HG02588 (cell line): ENCODE measurements at regions not wholly inside any gene's neighbourhood (a gene's known extent, or its start where the extent isn't known, plus 50 kb on each side); places are given as distances from the start of the nearest gene placed in this dataset.

ENCODE experiments used
- ATAC-seq: cut with Tn5 transposase; IDR thresholded peaks from one replicate; pipeline ENCODE4 v1.9.1; 2021; ENCODE audit warnings: mild to moderate bottlenecking, moderate library complexity; ENCODE audit not compliant: unreplicated experiment

DNA sequence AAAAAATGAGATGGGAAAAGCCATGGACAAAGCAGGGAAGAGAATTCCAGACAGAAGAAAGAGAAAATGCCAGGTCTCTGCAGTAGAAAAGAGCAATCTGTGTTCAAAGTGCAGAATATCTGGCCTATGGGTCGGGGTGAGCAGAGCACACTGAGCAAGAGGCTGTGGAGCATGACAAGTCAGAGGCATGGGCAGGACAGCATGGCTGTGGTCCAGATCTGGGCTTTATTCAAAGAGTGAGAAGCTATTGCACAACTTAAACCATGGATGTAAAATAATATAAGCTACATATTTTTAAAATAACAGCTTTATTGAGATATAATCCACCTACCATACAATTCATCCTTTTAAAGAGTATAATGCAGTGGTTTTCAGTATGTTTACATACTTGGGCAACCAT, 133.1 kb upstream of the SPDL1 start:
- ATAC-seq: no peak

DNA sequence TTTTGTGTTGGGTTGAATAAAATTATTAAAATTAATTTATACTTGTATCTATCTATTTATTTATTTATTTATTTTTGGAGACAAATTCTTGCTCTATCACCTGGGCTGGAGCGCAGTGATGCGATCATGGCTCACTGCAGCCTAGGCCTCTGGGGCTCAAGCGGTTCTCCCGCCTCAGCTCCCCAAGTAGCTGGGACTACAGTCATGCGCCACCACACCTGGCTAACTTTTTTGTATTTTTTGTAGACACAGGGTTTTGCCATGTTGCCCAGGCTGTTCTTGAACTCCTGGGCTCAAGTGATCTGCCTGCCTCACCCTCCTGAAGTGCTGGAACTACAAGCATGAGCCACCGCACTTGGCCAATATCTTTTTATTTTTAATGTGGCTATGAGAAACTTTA, 134.7 kb upstream of the SPDL1 start:
- no peak for ATAC-seq

DNA sequence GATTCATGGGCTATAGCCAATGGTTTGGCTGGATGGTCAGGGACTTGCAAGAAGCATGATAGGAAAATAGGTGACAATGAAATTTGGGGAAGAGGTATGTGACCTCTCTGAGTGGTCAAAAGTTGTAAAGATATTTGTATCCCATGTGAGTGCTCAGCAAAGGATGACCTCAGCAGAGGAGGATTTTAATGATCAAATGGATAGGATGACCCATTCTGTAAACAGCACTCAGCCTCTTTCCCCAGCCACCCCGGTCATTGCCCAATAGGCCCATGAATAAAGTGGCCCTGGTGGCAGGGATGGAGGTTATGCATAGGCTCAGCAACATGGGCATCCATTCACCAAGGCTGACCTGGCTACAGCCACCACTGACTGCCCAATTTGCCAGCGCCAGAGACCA, 138.4 kb upstream of the SPDL1 start:
- ATAC-seq: no peak

DNA sequence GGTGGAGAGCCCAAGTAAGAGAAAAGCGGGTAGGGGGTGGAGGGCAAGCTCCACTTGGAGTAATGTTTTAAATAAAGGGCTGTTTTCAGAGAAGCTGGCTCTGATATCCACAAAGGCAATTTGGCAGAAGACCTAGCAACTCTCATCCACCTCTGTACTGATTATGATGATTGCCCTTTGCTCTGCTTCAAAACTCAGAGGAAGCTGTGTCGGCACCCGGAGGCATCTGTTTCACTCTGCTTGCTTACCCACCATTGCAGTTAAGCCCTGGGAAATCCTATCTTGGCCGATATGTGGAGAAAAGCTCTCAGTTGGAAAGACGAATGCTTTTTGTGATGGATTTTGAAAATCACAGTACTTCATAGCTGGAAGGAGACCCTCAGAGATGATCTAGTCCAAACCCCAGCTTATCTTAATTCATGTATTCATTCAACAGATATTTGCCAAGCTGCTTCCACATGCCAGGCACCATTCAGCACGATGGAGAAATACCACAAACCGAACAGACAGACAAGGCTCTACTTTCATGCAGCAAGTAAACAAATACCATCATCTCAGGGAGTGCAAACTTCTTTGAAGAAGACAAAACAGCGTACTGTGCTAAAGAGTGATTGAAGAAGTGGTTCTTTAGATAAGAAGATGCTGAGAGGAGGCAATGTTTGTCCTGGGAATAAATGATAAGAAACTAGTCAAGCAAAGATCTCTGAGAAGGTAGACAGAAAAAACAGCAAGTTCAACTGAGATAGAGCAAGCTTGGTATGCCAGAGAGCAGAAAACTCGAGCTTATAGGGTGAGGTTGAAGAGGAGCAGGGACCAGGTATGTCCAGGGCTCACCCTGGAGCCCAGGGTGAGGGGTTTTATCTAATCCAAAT, 140.4 kb upstream of the SPDL1 start:
- no peak for ATAC-seq

DNA sequence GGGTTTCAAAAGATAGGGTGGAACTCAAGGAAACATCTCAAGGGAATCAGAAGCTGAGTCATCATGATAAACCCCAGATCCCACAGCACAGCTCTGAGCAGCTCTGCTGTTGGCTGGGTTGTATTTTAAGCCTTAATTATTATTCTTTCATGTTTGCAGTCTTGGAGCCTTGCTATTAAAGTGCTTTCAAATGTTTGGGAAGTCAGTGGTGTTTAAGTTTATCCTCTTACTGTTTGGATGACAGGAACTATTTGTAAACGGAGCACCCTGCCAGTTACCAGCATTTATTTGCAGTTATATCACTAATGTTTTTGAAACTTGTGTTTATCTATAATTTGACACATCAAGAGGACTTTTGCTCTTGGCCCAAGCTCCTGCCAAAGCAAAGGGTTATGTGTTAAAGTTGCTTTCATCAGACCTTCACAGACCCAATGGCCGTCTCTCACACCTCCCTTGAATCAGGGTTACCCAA, 141.1 kb upstream of the SPDL1 start:
- ATAC-seq: no peak

DNA sequence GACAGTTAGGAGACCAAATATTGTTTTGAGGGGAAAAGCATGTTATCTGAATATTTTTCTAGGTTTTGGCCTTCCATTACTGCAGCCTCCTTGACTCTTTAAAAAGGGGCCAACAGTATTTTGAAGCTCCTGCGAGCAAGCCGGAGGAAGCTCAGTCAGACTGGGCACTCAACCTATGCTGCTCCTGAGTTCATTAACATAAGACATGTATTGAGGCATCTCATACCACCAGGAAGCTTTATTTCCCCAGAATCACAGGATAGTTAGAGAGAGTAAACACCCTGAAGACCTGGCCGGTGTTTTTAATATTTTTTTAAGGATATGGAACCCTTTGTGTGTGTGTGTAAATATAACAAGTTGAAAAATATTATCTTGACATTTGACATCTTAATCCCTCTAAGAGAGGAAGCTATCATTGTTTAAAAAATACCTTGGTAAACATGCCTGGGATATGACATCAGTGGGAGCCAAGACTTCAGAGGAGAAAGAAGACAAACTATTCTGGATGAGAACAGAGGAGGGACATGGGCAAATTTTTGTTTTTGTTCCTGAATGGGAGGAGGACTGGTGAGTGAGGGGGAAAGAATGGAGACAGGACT, 139.3 kb upstream of the SLIT3 start:
- no peak for ATAC-seq

DNA sequence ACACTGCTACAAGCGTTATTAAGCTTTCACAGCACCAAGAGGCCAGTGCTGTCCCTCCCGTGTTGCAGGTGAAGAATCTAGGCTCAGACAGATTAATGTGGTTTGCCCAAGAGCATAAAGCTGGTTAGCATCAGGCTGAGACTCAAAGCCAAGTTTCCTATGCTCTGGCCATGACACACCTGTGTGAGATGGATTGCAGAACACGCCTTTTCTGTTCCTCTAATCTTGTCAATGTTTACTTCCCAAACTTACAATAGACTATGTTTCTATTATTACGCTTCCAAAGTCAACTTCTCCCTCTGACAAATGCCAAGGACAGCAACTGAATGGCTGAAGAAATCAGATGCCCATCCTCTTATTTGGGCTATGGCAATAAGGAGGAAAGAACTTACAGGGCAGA, 138.4 kb upstream of the SLIT3 start:
- ATAC-seq: no peak

DNA sequence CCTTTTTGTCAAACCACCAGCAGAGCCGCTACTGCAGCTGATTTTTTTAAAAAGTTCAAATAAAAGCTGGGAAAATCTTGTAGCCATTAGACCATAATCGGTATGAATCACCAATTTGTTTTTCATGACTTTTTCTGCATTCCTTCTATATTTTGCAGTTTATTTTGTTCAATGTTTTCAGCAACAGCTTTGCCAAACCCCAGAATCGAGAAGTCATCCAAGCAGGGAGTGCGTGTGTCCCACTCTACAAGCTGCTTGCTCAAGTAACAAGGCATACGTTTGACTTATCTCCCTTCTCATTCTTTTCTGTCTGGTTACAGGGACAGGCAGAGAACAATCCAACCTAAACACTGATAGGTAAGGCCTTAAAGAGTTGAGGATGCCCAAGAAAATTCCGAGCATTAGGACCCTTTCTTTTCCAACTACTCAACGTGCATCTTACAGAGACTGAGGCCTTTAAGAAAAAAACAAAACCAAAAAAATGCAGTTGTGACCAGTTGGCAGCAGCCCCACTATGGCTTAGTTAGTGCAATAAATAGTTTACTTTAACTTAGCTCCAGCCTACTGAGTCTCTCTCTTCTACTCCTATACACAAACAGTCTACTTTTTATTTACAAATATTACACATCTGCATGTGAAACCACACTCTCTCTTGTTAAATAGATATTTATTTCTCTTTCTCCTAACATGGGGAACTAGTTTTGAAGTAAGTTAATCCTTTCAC, 134.7 kb upstream of the SLIT3 start:
- ATAC-seq: no peak

DNA sequence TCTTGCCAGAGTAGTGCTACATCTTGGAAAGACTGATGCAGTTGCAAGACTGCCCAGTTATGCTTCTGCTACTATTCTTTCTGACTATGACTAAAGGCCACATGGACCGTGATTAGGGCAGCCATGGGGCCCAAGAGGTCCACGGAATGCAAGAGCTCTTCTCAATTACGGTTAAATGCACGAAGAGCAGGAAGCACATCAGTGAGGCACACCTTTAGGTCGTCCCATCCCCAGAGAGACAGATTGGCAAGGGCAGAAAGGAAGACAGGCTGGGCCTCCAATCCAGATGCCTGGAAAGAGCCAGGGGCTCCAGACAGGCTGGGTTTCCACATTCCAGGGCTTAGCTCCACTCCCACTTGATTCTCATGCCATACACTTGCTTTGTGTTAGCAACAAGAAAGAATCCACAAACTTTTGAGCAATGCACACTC, 132.3 kb upstream of the SLIT3 start:
- no peak for ATAC-seq

DNA sequence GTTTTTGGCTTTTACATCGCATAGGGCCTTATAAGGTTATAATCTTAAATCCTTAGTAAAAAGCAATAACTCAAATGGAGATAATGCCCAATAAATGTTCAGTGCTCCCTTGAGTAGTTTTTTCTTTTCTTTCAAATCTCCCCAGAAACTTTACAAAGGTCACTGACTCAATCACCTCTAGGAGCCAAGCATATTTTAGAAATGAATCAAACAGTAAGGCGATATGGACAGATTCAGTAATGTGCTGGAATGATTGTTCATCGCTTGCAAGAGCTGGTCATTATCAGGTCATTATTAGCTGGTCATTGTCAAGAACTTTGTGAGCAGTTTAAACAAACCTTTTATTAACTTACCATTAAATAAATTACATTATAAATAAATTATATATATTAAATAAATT, 130.4 kb upstream of the SLIT3 start:
- no peak for ATAC-seq

DNA sequence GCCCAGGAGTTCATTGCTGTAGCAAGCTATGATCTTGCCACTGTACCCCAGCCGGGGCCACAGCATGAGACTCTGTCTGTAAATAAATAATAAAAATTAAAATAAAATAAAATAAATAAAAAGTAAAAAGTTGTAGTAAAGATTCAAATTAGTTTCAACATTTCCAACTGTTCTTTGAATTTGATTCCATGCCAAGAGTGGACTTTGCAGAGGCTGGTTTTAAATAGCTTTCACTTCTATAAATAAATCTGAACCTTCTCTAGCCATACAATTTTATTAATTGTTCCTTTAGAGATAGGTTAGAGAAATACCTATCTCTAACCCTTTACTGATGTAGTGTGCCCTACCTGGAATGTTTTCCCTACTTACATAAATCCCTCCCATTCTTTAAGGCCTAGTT, 129.7 kb upstream of the SLIT3 start:
- no peak for ATAC-seq

DNA sequence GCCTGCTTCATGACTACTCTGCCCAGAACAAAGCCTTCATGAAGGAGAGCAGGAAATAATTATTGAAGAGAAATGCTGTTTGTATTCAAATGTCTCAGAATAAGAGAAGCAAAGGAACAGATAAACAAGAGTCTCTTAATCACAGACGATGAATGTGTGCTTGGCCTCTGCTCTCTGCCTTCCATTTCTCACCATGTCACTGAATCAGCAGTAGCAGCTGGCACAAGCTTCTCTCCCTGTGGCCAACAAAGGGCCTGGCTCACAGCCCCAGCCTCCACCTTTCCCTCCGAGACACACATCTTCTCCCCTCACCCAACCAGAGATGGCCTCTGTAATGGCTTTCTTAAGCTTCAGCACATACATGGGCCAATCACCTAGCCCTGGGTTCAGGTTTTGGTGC, 128.1 kb upstream of the SLIT3 start:
- ATAC-seq: no peak

DNA sequence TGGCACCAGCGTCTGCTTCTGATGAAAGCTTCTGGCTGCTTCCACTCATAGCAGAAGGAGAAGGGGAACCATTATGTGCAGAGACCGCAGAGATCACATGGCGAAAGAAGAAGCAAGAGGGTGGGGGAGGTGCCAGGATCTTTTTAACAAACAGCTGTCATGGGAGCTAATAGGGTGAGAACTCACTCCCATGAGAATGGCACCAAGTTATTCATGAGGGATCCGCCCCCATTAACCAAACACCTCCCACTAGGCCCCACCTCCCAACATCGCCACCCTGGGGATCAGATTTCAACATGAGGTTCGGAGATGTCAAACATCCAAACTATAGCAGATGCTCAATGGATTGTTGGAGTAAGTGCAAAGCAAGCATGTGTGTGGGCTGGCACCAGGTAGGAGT, 125.8 kb upstream of the SLIT3 start:
- no peak for ATAC-seq

DNA sequence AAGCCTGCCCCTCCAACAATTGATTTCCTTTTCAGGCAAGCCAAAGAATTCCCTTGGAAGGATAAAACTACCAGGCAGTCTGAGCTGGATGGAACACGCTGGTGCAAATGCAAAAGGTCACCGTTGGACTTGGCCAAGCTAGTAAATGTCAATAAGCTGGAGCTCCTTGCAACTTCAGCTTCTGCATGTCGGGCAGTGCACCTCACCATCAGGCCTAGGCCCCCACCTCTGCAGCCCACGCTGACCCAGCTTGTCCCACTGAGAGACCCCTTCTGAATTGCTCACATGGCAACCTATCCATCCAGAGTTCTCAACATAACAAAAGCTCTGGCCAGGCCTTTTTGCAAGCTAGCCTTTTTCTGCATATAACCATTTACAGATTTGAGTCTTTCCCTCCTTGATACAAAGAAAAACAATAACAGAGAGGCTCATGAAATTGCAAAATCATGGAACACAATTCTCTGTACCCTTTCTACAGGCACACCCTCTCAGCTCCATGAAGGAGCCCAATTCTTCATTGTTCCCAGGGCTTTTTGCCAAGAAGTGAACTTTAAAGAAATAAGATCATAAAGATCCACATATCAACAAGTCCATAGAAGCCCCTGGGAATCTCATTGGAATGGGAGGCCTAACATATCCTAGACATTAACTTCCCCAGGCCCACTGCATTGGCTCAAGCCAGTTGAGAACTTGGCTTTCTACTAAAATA, 123.9 kb upstream of the SLIT3 start:
- no peak for ATAC-seq

DNA sequence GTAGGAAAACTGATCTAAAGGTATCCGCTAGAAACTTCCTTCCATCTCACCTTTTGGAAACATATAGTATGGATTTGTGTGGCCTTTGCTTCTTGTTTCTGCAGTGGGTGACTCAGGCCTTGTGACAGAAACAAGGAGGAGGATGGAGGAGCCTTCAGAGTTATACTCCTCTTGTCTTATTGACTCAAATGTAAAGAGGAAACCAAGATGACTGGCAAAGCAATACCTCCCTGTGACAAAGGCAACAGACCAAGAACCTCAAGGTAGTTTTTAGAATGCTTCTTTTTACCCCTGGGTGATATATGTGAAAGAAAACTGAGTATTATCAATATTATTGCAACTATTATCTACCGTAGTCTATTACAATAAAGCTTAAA, 123.3 kb upstream of the SLIT3 start:
- ATAC-seq: no peak

DNA sequence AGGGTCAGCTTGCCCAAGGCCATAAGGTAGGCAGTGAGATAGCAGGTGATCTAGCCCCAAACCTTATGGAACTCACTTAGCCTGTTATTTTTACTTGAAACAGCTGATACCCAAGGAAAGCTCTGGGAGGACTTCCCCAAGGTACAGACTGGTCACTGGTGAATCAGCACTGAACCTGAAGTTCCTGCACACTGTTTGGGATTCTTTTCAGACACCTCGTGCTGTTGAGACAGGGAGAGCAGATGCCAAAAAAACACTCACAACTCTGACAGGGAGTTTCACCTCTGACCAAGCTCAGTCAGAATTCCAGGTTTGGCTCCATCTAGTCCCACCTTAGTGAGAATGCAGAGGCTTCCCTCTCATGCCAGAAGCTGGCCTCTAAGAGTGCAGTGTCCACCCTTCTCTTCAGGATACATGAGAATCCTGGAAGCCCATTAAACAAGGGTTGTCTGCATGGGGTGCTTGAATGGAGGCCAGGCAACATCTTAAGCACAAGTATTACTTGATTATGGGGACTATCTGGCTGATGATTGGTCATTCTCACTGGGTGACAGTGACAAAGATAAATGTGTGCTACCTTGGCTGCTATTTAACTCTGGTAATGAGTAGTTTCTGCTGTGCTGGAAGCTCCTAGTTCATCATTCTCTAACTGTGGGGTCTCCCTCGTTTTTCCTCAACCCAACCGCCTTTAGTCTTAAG, 122.8 kb upstream of the SLIT3 start:
- no peak for ATAC-seq

DNA sequence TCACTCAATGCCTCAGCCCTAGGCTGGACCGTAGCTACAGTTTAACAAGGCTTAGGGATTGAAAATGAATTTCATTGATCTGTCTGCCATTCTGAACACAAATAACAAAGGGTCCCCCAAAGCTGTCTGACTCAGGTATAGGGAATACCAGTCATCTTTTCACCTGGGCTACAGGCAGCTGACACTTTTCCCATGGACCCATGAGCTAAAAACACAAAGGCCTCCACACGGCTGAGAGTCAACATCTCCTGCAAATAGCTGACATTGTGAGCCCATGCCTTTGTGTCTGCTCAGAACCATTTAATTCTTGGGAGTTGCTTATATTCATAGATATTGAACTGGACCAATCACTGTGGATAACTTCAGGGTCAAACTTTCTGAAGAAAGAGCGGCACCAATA, 121.1 kb upstream of the SLIT3 start:
- no peak for ATAC-seq

DNA sequence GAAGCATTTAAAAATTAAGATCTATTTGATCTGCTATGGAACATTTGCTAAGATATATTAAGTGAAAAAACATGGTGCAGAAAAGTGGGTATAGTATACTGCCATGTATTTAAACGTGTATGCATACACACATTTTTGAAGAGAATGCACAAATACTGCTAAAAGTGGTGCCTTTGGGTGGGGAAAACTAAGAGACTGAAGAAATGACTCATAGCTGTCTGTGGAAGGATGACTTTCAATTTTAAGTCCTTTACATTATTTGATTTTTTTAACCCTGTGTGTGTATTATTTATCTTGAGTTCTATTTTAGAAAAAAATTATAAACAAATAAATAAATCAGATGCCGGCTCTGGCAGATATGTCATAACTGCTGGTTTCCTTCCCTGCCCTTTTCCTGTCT, 120.7 kb upstream of the SLIT3 start:
- no peak for ATAC-seq

DNA sequence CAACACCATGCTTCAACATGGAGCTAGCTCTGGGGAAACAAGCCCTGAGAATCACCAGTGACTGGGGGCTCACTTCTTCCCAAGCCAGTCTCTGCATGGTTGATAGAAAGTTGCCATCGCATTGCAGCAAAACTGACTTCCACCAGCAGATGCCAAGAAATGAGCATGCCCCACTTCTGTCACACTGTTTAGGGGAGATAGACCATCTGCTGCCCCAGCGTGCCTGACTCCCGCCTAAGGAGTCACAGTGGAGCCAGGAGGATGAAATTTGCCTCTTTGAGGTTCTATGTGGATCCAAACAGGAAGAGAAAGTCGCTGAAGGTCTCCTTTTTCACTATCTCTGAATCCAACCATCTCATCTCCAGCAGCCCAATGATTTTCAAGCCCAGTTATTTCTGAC, 116.7 kb upstream of the SLIT3 start:
- no peak for ATAC-seq

DNA sequence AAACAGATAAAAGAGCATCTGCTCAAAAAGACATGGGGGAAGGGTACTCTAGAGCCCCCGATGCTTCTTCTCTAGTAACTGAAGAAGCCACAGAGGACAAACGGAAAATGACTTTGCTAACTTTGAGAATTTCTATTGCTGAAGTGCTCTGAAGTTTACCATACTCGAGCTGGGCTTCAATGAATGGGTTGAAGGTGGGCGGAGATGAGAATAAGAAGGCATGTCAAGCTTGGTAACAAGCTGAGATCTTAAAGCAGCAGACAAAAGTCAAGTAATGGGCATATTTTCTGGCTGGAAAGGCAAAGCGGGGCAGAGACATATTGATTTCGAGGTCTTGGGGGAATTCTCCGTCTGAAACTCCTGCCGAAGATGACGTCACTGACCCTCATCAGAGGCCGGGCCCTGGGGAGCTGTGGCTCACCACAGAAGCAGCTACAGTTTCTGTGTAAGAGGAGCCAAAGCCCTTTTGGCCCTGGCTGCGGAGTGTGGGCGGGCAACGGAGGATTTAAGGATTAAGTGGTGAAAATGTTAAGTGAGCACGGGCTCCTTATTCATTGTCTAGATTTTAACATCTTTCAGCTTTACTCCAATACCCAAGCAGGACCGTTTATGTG, 115.8 kb upstream of the SLIT3 start:
- peak; percentile 98 for ATAC-seq
